Activated T-cell treated with anti-CD3 and anti-CD28 coated beads, Interleukin-2, amount 50 U/mL, for 72 hours (primary cell): ENCODE measurements at regions not wholly inside any gene's neighbourhood (a gene's known extent, or its start where the extent isn't known, plus 50 kb on each side); places are given as distances from the start of the nearest gene placed in this dataset.

Source experiments
- ATAC-seq, 2 donors: fragments of 150-1000 bp; cut with Tn5 transposase; replicated peaks in 1 of 2; 2 replicates each; pipeline ENCODE4 v1.10.0; 2021; ENCODE audit warnings: moderate library complexity in 2 of 2, mild to moderate bottlenecking in 1 of 2
- DNase-seq, 2 donors: peaks; one replicate each; pipeline ENCODE4 v3.0.0; 2021 to 2022; ENCODE audit warnings: mixed read lengths in 1 of 2
- H3K27ac Mint-ChIP-seq: one replicate; pipeline ENCODE4 v1.8.0; 2022; ENCODE audit warnings: mild to moderate bottlenecking, moderate library complexity, mixed read lengths
- H3K27me3 Mint-ChIP-seq: one replicate; pipeline ENCODE4 v1.8.0; 2022; ENCODE audit warnings: low read depth, mixed read lengths
- H3K36me3 Mint-ChIP-seq, 2 donors: one replicate each; pipeline ENCODE4 v1.8.0; 2022; ENCODE audit warnings: mixed read lengths in 2 of 2, mild to moderate bottlenecking in 1 of 2; ENCODE audit not compliant: insufficient read depth in 2 of 2
- H3K4me1 Mint-ChIP-seq: one replicate; pipeline ENCODE4 v1.8.0; 2022; ENCODE audit warnings: low read depth, mixed read lengths
- H3K4me3 Mint-ChIP-seq, 2 donors: one replicate each; pipeline ENCODE4 v1.8.0; 2022; ENCODE audit warnings: mild to moderate bottlenecking in 2 of 2, mixed read lengths in 2 of 2, moderate library complexity in 2 of 2
- H3K9me3 Mint-ChIP-seq, 2 donors: one replicate each; pipeline ENCODE4 v1.8.0; 2022; ENCODE audit warnings: mixed read lengths in 2 of 2

GRCh38 chr3:6799264-6799915, 61.5 kb upstream of the GRM7 start:
- no peaks in the 10 kb centered on the region for H3K4me1 Mint-ChIP-seq
- H3K36me3 Mint-ChIP-seq, result no peaks in the 10 kb centered on the region
- ATAC-seq, result peak in 1 of 2 donors; percentile 28
- no peaks in the 10 kb centered on the region for H3K27me3 Mint-ChIP-seq
- H3K4me3 Mint-ChIP-seq, result no peak overlapping the region
- peak; percentile 34 to 40 for DNase-seq
- no peaks in the 10 kb centered on the region for H3K9me3 Mint-ChIP-seq
- no peak overlapping the region for H3K27ac Mint-ChIP-seq

- H3K4me3 Mint-ChIP-seq, result no peak overlapping the region
- H3K4me1 Mint-ChIP-seq, result no peaks in the 10 kb centered on the region
- H3K27me3 Mint-ChIP-seq, result no peaks in the 10 kb centered on the region
- H3K9me3 Mint-ChIP-seq, result peaks cover 0 to 4% of the 10 kb centered on the region in 2 donors
- no peak for DNase-seq
- H3K36me3 Mint-ChIP-seq, result no peaks in the 10 kb centered on the region
- no peak for ATAC-seq
- no peak overlapping the region for H3K27ac Mint-ChIP-seq
Measured at GRCh38 chr3:6803619-6804018, 57.3 kb upstream of the GRM7 start.

GRCh38 chr3:6805236-6805635, 55.7 kb upstream of the GRM7 start:
- Mint-ChIP-seq H3K4me1 (no peaks in the 10 kb centered on the region), H3K4me3 (no peak overlapping the region), H3K27me3 (no peaks in the 10 kb centered on the region), H3K9me3 (peaks cover 0 to 4% of the 10 kb centered on the region in 2 donors), H3K27ac (no peak overlapping the region), H3K36me3 (no peaks in the 10 kb centered on the region)
- no peak for ATAC-seq
- DNase-seq, result no peak

- DNase-seq, result no peak
- Mint-ChIP-seq H3K4me3 (no peak overlapping the region), H3K4me1 (no peaks in the 10 kb centered on the region), H3K9me3 (peaks cover 0 to 7% of the 10 kb centered on the region in 2 donors), H3K27ac (no peak overlapping the region), H3K36me3 (no peaks in the 10 kb centered on the region), H3K27me3 (no peaks in the 10 kb centered on the region)
- ATAC-seq, result no peak
Measured at GRCh38 chr3:6806991-6807390, 53.9 kb upstream of the GRM7 start.

GRCh38 chr3:6807967-6808588, 52.8 kb upstream of the GRM7 start:
- no peak for ATAC-seq
- DNase-seq, result no peak
- Mint-ChIP-seq H3K36me3 (no peaks in the 10 kb centered on the region), H3K4me1 (no peaks in the 10 kb centered on the region), H3K9me3 (peaks cover 0 to 7% of the 10 kb centered on the region in 2 donors), H3K27me3 (no peaks in the 10 kb centered on the region), H3K4me3 (no peak overlapping the region), H3K27ac (no peak overlapping the region)

GRCh38 chr3:6809349-6809748, 51.6 kb upstream of the GRM7 start:
- H3K27me3 Mint-ChIP-seq, result no peaks in the 10 kb centered on the region
- H3K4me1 Mint-ChIP-seq, result no peaks in the 10 kb centered on the region
- H3K4me3 Mint-ChIP-seq, result no peak overlapping the region
- no peaks in the 10 kb centered on the region for H3K36me3 Mint-ChIP-seq
- DNase-seq (no peak), ATAC-seq (no peak)
- H3K27ac Mint-ChIP-seq, result no peak overlapping the region
- peaks cover 0 to 7% of the 10 kb centered on the region in 2 donors for H3K9me3 Mint-ChIP-seq
